Activated CD4-positive, alpha-beta T cell treated with anti-CD3 and anti-CD28 coated beads, Interleukin-2, Interleukin-6, amounts not matched to agents 100 ng/mL and 50 ng/mL, durations not matched to agents 16 hours and 8 hours (primary cell): ENCODE measurements at regions not wholly inside any gene's neighbourhood (a gene's known extent, or its start where the extent isn't known, plus 50 kb on each side); places are given as distances from the start of the nearest gene placed in this dataset.
"Not testable (repeated sequence)": the region's sequence is repeated elsewhere in the genome, so short reads cannot be mapped to it uniquely, and the experiment has no call there.

ENCODE experiments used
- DNase-seq: peaks from one replicate; pipeline ENCODE4 v3.0.0-alpha.2; 2020

GRCh38 chr10:130352291-130352645 lies 216.1 kb downstream of the GLRX3 start:
- no peak for DNase-seq

GRCh38 chr10:130353928-130354572 lies 217.9 kb downstream of the GLRX3 start:
- DNase-seq, result no peak

GRCh38 chr10:130354573-130354954 lies 218.4 kb downstream of the GLRX3 start:
- no peak for DNase-seq

- DNase-seq, result no peak
Observed at GRCh38 chr10:130354976-130355795, 219.0 kb downstream of the GLRX3 start.

- DNase-seq, result not testable (repeated sequence)
Observed at GRCh38 chr10:130356429-130356828, 220.2 kb downstream of the GLRX3 start.

GRCh38 chr10:130357226-130357625 lies 221.0 kb downstream of the GLRX3 start:
- no peak for DNase-seq

GRCh38 chr10:130357951-130358350 lies 221.8 kb downstream of the GLRX3 start:
- DNase-seq, result no peak

- no peak for DNase-seq
Observed at GRCh38 chr10:130358981-130359650, 222.9 kb downstream of the GLRX3 start.

GRCh38 chr10:130359711-130360110 lies 223.5 kb downstream of the GLRX3 start:
- no peak for DNase-seq

- no peak for DNase-seq
Observed at GRCh38 chr10:130360826-130361311, 224.7 kb downstream of the GLRX3 start.

GRCh38 chr10:130361351-130362105 lies 225.3 kb downstream of the GLRX3 start:
- no peak for DNase-seq

- no peak for DNase-seq
Observed at GRCh38 chr10:130362308-130362761, 226.1 kb downstream of the GLRX3 start.

- DNase-seq, result no peak
Observed at GRCh38 chr10:130363051-130363450, 226.9 kb downstream of the GLRX3 start.

- DNase-seq, result no peak
Observed at GRCh38 chr10:130363899-130364445, 227.8 kb downstream of the GLRX3 start.

GRCh38 chr10:130364631-130365411 lies 228.6 kb downstream of the GLRX3 start:
- no peak for DNase-seq

GRCh38 chr10:130368761-130369560 lies 232.8 kb downstream of the GLRX3 start:
- DNase-seq, result no peak

- no peak for DNase-seq
Observed at GRCh38 chr10:130369645-130370381, 233.6 kb downstream of the GLRX3 start.

GRCh38 chr10:130370721-130371120 lies 234.5 kb downstream of the GLRX3 start:
- DNase-seq, result no peak

- DNase-seq, result no peak
Observed at GRCh38 chr10:130371156-130371555, 235.0 kb downstream of the GLRX3 start.

GRCh38 chr10:130371666-130372065 lies 235.5 kb downstream of the GLRX3 start:
- DNase-seq, result no peak
